ENCODE measurements at regions not wholly inside any gene's neighbourhood (a gene's known extent, or its start where the extent isn't known, plus 50 kb on each side); places are given as distances from the start of the nearest gene placed in this dataset.

DNA sequence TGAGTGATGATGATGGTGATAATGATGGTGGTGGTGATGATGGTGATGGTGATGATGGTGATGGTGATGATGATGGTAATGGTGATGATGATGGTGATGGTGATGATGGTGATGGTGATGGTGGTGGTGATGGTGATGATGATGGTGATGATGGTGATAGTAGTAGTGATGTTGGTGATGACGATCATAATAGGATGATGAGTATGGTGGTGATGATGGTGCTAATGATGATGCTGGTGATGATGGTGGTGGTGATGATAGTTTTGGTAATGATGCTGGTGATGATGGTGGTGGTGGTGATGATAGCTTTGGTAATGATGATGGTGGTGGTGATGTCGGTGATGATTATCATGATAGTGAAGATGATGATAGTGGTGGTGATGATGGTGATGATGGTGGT is 171.5 kb upstream of the SFSWAP start (continued):
- TF ChIP-seq RNF2 (IDR thresholded peaks at IDR 0.05; ENCODE audit: borderline replicate concordance, low read depth, low read length, missing control alignments, poor library complexity, severe bottlenecking) (no peak), POLR2A (IDR thresholded peaks at IDR 0.05; ENCODE audit: control extremely low read depth in 1 of 2, low read depth in 2 of 2, low read length in 2 of 2) (no peak), SIRT6 (IDR thresholded peaks at IDR 0.05; ENCODE audit: low read length) (no peak), CBX8 (IDR thresholded peaks at IDR 0.05; ENCODE audit: borderline replicate concordance, low read depth, low read length) (no peak), SAP30 (IDR thresholded peaks at IDR 0.05; ENCODE audit: insufficient read depth, insufficient replicate concordance, low read length) (no peak), BCL11A (IDR thresholded peaks at IDR 0.05; ENCODE audit: low read depth in 2 of 2, low read length in 2 of 2) (no peak), NRF1 (IDR thresholded peaks at IDR 0.05; ENCODE audit: low read depth, low read length) (no peak), JUN (IDR thresholded peaks at IDR 0.05; ENCODE audit: low read depth, low read length) (no peak), HDAC2 (IDR thresholded peaks at IDR 0.05; ENCODE audit: borderline replicate concordance in 1 of 2, low read depth in 2 of 2, low read length in 2 of 2) (no peak), CREB1 (IDR thresholded peaks at IDR 0.05) (no peak)

Measured in H1 (cell line).